H9 (cell line): ENCODE measurements at regions not wholly inside any gene's neighbourhood (a gene's known extent, or its start where the extent isn't known, plus 50 kb on each side); places are given as distances from the start of the nearest gene placed in this dataset.

Source experiments
- DNase-seq: peaks from one replicate; pipeline ENCODE4 v3.0.0-alpha.2; 2017
- H2AFZ ChIP-seq: one replicate; pipeline ENCODE4 v1.6.1; 2013; ENCODE audit warnings: mild to moderate bottlenecking, low read length, control low read depth, moderate library complexity
- H2AK5ac ChIP-seq: 2 replicates; pipeline ENCODE4 v1.6.1; 2013; ENCODE audit warnings: low read length, control low read depth, mixed read lengths; ENCODE audit not compliant: insufficient read length
- H2BK120ac ChIP-seq: one replicate; pipeline ENCODE4 v1.6.1; 2013; ENCODE audit warnings: low read depth, mild to moderate bottlenecking, low read length, control low read depth, inconsistent platforms; ENCODE audit not compliant: poor library complexity, severe bottlenecking
- H2BK12ac ChIP-seq: 2 replicates; pipeline ENCODE4 v1.6.1; 2013; ENCODE audit warnings: low read length, control low read depth, mixed read lengths, low read depth; ENCODE audit not compliant: insufficient read length
- H2BK15ac ChIP-seq: 2 replicates; pipeline ENCODE4 v1.6.1; 2013; ENCODE audit warnings: low read depth, low read length, control low read depth
- H2BK20ac ChIP-seq: one replicate; pipeline ENCODE4 v1.6.1; 2013; ENCODE audit warnings: low read depth, mild to moderate bottlenecking, low read length, control low read depth, inconsistent platforms; ENCODE audit not compliant: poor library complexity, severe bottlenecking
- H2BK5ac ChIP-seq: 2 replicates; pipeline ENCODE4 v1.6.1; 2013; ENCODE audit warnings: low read length, control low read depth, mixed read lengths; ENCODE audit not compliant: insufficient read length
- H3K14ac ChIP-seq: 2 replicates; pipeline ENCODE4 v1.6.1; 2013; ENCODE audit warnings: low read length, control low read depth; ENCODE audit not compliant: insufficient read depth
- H3K18ac ChIP-seq: 2 replicates; pipeline ENCODE4 v1.6.1; 2013; ENCODE audit warnings: low read depth, mild to moderate bottlenecking, mixed read lengths, low read length, control low read depth; ENCODE audit not compliant: insufficient read length
- H3K23ac ChIP-seq: 2 replicates; pipeline ENCODE4 v1.6.1; 2013; ENCODE audit warnings: low read length, control low read depth, mixed read lengths, low read depth; ENCODE audit not compliant: insufficient read length
- H3K23me2 ChIP-seq: 2 replicates; pipeline ENCODE4 v1.6.1; 2013; ENCODE audit warnings: low read depth, mild to moderate bottlenecking, mixed read lengths, low read length, control low read depth; ENCODE audit not compliant: insufficient read length, poor library complexity, severe bottlenecking
- H3K27ac ChIP-seq: 2 replicates; pipeline ENCODE4 v1.5.1; 2013; ENCODE audit warnings: low read length, control low read depth, mixed read lengths, low read depth; ENCODE audit not compliant: insufficient read length
- H3K27me3 ChIP-seq: 2 replicates; pipeline ENCODE4 v1.6.1; 2013; ENCODE audit warnings: low read length, control low read depth, inconsistent platforms; ENCODE audit not compliant: insufficient read depth
- H3K4ac ChIP-seq: 2 replicates; pipeline ENCODE4 v1.6.1; 2013; ENCODE audit warnings: low read depth, mild to moderate bottlenecking, control low read depth, inconsistent platforms, low read length, moderate library complexity
- H3K4me1 ChIP-seq: 2 replicates; pipeline ENCODE4 v1.6.1; 2013; ENCODE audit warnings: low read length, control low read depth, inconsistent platforms; ENCODE audit not compliant: insufficient read depth
- H3K4me2 ChIP-seq: 2 replicates; pipeline ENCODE4 v1.6.1; 2013; ENCODE audit warnings: low read length, control low read depth, mixed read lengths; ENCODE audit not compliant: insufficient read length, insufficient read depth
- H3K56ac ChIP-seq: 2 replicates; pipeline ENCODE4 v1.6.1; 2013; ENCODE audit warnings: low read depth, mild to moderate bottlenecking, mixed read lengths, low read length, control low read depth; ENCODE audit not compliant: insufficient read length
- H3K79me1 ChIP-seq: 2 replicates; pipeline ENCODE4 v1.6.1; 2013; ENCODE audit warnings: low read depth, mild to moderate bottlenecking, moderate library complexity, low read length, control low read depth, inconsistent platforms; ENCODE audit not compliant: insufficient read depth, poor library complexity, severe bottlenecking
- H3K79me2 ChIP-seq: 2 replicates; pipeline ENCODE4 v1.6.1; 2013; ENCODE audit warnings: low read length, control low read depth, inconsistent platforms; ENCODE audit not compliant: insufficient read depth
- H3K9ac ChIP-seq: 2 replicates; pipeline ENCODE4 v1.6.1; 2013; ENCODE audit warnings: low read length, control low read depth, mixed read lengths; ENCODE audit not compliant: insufficient read length; ENCODE audit errors: extremely low read depth
- H3K9me3 ChIP-seq: one replicate; pipeline ENCODE4 v1.6.1; 2013; ENCODE audit warnings: low read depth, low read length, inconsistent platforms; ENCODE audit not compliant: control insufficient read depth
- H3T11ph ChIP-seq: one replicate; pipeline ENCODE4 v1.6.1; 2013; ENCODE audit warnings: mild to moderate bottlenecking, low read length, control low read depth, inconsistent platforms
- H4K20me1 ChIP-seq: one replicate; pipeline ENCODE4 v1.6.1; 2013; ENCODE audit not compliant: control insufficient read depth, insufficient read length, insufficient read depth
- H4K5ac ChIP-seq: 2 replicates; pipeline ENCODE4 v1.6.1; 2013; ENCODE audit warnings: low read depth, mild to moderate bottlenecking, mixed read lengths, low read length, control low read depth; ENCODE audit not compliant: insufficient read length
- H4K8ac ChIP-seq: replicated peaks from 2 replicates; pipeline ENCODE4 v1.6.1; 2013; ENCODE audit warnings: low read length, control low read depth, mixed read lengths, low read depth; ENCODE audit not compliant: insufficient read length
- H4K91ac ChIP-seq: 2 replicates; pipeline ENCODE4 v1.6.1; 2013; ENCODE audit warnings: low read depth, mild to moderate bottlenecking, moderate library complexity, mixed read lengths, low read length, control low read depth; ENCODE audit not compliant: insufficient read length
- H3K27ac Mint-ChIP-seq, 3 experiments: 2 replicates in 2 of 3; 3 replicates in 1 of 3; pipeline ENCODE4 v1.8.0; 2020 to 2021; ENCODE audit warnings: mixed read lengths in 3 of 3, mild to moderate bottlenecking in 1 of 3, moderate library complexity in 1 of 3
- H3K27me3 Mint-ChIP-seq: 2 replicates; pipeline ENCODE4 v1.8.0; 2021; ENCODE audit warnings: low read depth, mild to moderate bottlenecking, moderate library complexity, mixed read lengths
- H3K36me3 Mint-ChIP-seq, 3 experiments: 2 replicates in 2 of 3; 3 replicates in 1 of 3; pipeline ENCODE4 v1.8.0; 2020 to 2021; ENCODE audit warnings: low read depth in 3 of 3, mixed read lengths in 3 of 3; ENCODE audit not compliant: insufficient read depth in 1 of 3
- H3K4me1 Mint-ChIP-seq, 2 experiments: 2 replicates each; pipeline ENCODE4 v1.8.0; 2020; ENCODE audit warnings: mixed read lengths in 2 of 2
- H3K4me3 Mint-ChIP-seq, 2 experiments: 2 replicates in 1 of 2; 3 replicates in 1 of 2; pipeline ENCODE4 v1.8.0; 2020 to 2021; ENCODE audit warnings: mild to moderate bottlenecking in 2 of 2, mixed read lengths in 2 of 2, moderate library complexity in 1 of 2
- H3K9me3 Mint-ChIP-seq, 2 experiments: 2 replicates in 1 of 2; 3 replicates in 1 of 2; pipeline ENCODE4 v1.8.0; 2020; ENCODE audit warnings: mild to moderate bottlenecking in 2 of 2, mixed read lengths in 2 of 2, moderate library complexity in 1 of 2
- WGBS: extraction: QIAGEN DNeasy Blood & Tissue Kit; methylation state at CpG from one replicate; pipeline ENCODE4 v1.1.7; 2013; ENCODE audit warnings: missing lambda C conversion rate, low lambda C conversion rate, mixed read lengths; ENCODE audit not compliant: insufficient read length; ENCODE audit errors: extremely low coverage; 5-methylcytosine and 5-hydroxymethylcytosine counted together
- TF ChIP-seq, protein P1 (sequence below): fragments of 200-600 bp; sonication (generic); conservative IDR thresholded peaks from 3 replicates; pipeline ENCODE4 v1.8.0; 2021; ENCODE audit warnings: antibody characterized with exemption, mild to moderate bottlenecking

DNA sequence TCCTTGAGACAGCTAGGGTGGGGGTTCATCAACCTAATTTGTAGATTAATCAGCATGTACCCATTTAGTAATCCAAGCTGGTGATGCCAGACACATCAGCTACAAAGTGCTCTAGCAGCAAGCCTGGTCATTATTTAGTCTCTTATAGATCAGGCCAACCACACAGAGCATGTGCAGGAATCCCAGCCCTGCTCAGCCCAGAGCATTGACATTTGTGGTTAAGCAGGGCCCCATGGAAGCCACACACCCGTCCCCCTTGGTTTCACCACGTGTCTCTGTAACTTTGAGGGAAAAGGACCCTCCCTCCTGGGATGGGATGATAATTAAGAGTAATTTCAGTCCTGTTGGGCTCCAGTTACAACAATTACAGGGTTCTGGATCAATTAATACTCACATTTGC lies 268.8 kb upstream of the RPL38 start:
- H3K23ac ChIP-seq: no peak overlapping the region
- H4K91ac ChIP-seq: no peak overlapping the region
- H3T11ph ChIP-seq: no peak overlapping the region
- no CpG with 5 or more reads among the region's 2 CpGs for WGBS
- no peak overlapping the region for H2BK15ac ChIP-seq
- H3K9me3 ChIP-seq: no peaks in the 10 kb centered on the region
- H3K18ac ChIP-seq: no peak overlapping the region
- no peaks in the 10 kb centered on the region for H3K36me3 Mint-ChIP-seq
- no peak overlapping the region for H4K5ac ChIP-seq
- H3K27me3 ChIP-seq: no peaks in the 10 kb centered on the region
- H2BK12ac ChIP-seq: no peak overlapping the region
- no peak overlapping the region for H2BK5ac ChIP-seq
- no peak overlapping the region for H3K56ac ChIP-seq
- H3K4ac ChIP-seq: no peak overlapping the region
- peaks cover 3 to 13% of the 10 kb centered on the region in 2 experiments for H3K4me1 Mint-ChIP-seq
- no peaks in the 10 kb centered on the region for H4K20me1 ChIP-seq
- H3K9me3 Mint-ChIP-seq: no peaks in the 10 kb centered on the region
- no peak overlapping the region for H2BK20ac ChIP-seq
- no peak overlapping the region; the same call in 1 of the 2 replicates for H3K14ac ChIP-seq
- H3K27ac ChIP-seq: no peak overlapping the region
- H3K4me1 ChIP-seq: no peaks in the 10 kb centered on the region
- no peak overlapping the region for H3K4me3 Mint-ChIP-seq
- H3K9ac ChIP-seq: no peak overlapping the region
- peaks cover 26% of the 10 kb centered on the region for H3K27me3 Mint-ChIP-seq
- no peaks in the 10 kb centered on the region for H3K79me1 ChIP-seq
- H2BK120ac ChIP-seq: no peak overlapping the region
- no peaks in the 10 kb centered on the region for H3K23me2 ChIP-seq
- no peak overlapping the region for H2AK5ac ChIP-seq
- H3K27ac Mint-ChIP-seq: no peak overlapping the region
- no peak overlapping the region for H4K8ac ChIP-seq
- no peak overlapping the region for H3K4me2 ChIP-seq
- no peak for DNase-seq
- H2AFZ ChIP-seq: no peak overlapping the region
- no peaks in the 10 kb centered on the region for H3K79me2 ChIP-seq
- TF ChIP-seq, protein P1, sequence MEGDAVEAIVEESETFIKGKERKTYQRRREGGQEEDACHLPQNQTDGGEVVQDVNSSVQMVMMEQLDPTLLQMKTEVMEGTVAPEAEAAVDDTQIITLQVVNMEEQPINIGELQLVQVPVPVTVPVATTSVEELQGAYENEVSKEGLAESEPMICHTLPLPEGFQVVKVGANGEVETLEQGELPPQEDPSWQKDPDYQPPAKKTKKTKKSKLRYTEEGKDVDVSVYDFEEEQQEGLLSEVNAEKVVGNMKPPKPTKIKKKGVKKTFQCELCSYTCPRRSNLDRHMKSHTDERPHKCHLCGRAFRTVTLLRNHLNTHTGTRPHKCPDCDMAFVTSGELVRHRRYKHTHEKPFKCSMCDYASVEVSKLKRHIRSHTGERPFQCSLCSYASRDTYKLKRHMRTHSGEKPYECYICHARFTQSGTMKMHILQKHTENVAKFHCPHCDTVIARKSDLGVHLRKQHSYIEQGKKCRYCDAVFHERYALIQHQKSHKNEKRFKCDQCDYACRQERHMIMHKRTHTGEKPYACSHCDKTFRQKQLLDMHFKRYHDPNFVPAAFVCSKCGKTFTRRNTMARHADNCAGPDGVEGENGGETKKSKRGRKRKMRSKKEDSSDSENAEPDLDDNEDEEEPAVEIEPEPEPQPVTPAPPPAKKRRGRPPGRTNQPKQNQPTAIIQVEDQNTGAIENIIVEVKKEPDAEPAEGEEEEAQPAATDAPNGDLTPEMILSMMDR: no peak
